ENCODE measurements at regions not wholly inside any gene's neighbourhood (a gene's known extent, or its start where the extent isn't known, plus 50 kb on each side); places are given as distances from the start of the nearest gene placed in this dataset.
"Not testable (repeated sequence)": the region's sequence is repeated elsewhere in the genome, so short reads cannot be mapped to it uniquely, and the experiment has no call there.

GRCh38 chr11:57920971-57921370 is 102.7 kb upstream of the OR9Q1 start:
- DNase-seq = no peak

DNA sequence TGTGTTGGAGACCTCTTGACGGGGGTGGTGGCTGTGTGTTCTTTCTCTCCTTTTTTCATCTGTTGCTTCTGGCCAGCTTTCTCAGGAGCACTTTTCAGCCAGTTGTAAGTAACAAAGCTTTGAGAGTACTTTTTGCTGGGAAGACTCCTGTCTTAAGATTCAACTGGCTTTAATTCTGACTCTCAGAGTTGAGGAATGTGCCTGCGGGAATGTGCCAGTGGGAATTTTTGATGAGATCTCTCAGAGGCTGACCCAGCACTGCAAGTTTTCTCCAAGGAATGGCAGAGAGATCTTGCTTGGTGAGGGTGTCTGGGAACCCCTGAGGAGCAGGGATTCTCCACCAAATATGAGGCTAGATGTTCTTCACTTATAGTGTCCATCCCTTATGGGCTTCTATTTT is 91.6 kb upstream of the OR9Q1 start:
- no peak for DNase-seq

- DNase-seq = no peak
These were observed 88.2 kb upstream of the OR9Q1 start for GRCh38 chr11:57935402-57936049.

DNA sequence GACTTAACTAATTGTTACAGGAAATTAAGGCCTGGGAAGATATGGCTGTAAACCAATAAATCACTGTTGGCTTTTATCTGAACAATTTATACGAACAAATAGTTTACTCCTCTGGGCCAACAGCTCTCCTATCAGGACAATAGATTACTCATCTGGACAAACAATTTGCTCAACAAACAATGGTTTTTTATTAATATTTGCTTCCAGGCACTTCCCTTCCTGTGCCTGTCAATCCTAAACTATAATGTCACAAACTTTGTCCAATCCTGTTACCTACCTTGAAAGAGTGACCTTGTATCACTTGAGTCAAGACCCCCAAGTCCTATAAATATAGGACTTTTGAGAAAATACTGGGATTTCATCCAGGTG is 87.6 kb upstream of the OR9Q1 start:
- DNase-seq = no peak

DNA sequence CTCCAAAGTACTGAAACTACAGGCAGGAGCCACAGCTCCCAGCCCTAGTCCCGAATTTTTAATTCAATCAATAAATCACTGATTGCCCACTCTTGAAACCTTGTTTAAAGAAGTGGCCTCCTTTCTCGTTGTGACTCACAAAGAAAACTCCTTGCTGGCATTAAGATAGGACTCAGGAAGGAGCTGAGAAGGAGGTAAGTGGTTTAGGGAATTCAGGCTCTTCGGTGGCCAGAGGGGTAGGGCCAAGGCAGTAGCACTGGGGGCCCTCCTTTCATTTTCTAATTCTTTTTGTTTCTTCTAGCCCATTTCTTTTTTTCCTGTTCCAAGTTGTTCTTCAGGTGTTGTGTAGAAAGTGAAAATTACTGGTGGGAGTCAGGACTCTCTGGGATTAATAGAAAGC is 86.2 kb upstream of the OR9Q1 start:
- no peak for DNase-seq

DNA sequence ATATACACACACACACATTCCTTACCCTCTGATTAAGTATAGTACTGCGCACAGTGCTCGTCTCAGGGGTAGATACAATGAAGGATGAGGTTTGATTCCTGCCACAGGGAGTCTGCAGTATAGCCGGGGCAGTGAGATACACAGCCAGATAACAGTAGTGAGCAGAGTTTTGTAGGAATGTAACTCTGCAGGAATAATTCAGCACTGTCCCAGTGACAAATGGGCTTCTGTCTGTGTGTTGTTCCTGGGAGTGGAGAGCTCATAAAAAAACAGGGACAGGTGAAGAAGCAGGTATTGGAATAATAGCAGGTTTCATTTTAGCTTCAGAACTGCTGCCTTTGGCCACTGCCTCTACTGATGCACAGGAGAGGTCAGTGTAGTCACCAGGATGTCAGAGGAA is 85.3 kb upstream of the OR9Q1 start:
- no peak for DNase-seq

- DNase-seq = no peak
These were observed 83.5 kb upstream of the OR9Q1 start for GRCh38 chr11:57940044-57940756.

DNA sequence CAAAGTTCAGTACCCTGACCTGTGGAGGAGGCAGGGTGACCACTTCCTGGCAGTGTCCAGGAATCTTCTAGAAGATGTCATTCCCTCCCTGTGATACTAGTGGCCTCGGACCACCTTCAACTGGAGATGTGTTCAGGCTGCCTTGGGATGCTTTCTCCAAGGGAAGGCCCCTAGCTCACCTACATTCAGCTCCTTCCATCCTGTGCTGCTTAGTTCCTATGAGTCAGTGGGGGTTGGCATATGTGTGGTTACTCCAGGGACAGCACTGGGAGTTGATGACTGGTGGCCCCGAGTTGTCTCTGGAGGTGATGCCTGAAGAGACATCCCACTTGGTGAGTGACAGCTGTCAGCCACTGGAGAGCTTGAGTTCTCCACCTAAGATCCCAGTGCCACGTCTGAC is 81.8 kb upstream of the OR9Q1 start:
- no peak for DNase-seq

DNA sequence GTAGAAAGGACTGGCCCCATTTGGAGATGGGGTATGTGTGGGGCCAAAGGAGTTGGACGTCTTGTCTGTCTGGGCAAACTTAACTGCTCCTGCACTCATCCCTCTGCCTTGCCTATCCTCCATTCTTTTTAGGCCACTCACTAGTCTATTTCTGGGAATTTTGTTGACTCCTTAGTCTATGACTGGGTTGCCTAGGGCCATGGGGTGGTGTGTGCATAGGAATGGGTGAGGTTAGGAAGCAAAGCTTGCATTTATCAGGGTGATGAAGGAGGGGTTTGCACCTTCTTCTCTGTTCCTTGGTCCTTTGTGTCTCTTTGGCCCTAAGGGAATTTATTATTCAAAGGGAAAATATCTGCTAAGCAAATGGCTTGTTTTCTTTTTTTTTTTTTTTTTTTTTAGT is 80.9 kb upstream of the OR9Q1 start:
- DNase-seq = no peak

GRCh38 chr11:57943766-57944165 is 79.9 kb upstream of the OR9Q1 start:
- DNase-seq = not testable (repeated sequence)

DNA sequence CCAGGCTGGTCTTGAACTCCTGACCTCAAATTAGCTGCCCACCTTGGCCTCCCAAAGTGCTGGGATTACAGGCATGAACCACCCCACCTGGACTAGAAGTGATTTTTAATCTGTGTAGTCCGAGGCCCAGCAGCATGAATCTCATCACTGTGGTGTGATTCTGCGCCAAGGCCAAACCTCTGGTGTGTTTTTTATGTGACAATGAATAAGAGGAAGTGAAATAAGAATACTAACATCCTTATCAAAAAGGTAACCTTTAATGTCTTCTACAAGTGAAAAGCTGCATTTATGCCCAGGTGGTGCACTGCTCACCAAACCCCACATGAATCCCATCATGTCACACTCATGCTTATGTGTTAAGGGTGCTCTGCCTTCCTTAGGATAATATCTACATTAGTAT is 77.1 kb upstream of the OR9Q1 start:
- no peak for DNase-seq

DNA sequence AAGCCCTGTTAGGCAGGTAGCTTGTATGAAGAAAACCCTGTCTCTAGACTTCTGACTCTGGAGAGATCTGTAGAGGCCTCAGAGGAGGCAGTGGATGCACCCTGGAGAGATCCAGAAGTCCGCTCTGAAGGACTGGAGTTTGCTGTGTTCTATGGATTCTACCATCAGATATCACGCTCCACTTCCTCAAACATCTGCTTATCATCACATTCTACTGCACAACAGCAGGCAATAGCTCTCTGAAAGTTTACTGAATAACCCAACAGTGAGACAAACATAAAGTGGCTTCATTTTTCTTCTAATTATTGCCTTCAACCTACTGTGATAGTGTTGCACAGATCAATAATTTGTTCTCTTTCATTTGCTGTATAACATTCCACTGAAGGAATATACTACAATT is 59.0 kb upstream of the OR9Q1 start:
- no peak for DNase-seq

- DNase-seq = no peak
These were observed 52.2 kb upstream of the OR9Q1 start for GRCh38 chr11:57971272-57972012.

DNA sequence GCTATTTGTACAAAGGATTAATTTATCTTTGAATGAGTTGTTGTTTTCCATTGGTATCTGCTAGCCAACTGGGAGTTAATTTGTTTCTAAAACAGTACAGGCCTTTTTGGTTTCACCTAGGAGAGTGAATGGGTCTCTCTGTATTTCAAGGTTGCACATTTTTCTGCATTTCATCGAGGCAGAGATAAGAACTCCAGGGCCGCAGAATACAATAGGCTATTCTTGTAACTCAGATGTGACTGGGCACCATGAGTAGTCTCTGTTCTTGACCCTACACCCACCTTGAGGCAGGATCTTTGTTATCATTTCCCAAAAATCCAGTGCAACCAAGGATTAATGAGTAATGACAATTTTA is 51.7 kb upstream of the OR9Q1 start:
- no peak for DNase-seq

All from NCI-H1092 treated with DMSO at 0.1 percent for 48 hours (cell line).